ENCODE measurements at regions not wholly inside any gene's neighbourhood (a gene's known extent, or its start where the extent isn't known, plus 50 kb on each side); places are given as distances from the start of the nearest gene placed in this dataset.
A peak's percentile ranks its signal among the peaks of the same experiment; 100 is the strongest.

DNA sequence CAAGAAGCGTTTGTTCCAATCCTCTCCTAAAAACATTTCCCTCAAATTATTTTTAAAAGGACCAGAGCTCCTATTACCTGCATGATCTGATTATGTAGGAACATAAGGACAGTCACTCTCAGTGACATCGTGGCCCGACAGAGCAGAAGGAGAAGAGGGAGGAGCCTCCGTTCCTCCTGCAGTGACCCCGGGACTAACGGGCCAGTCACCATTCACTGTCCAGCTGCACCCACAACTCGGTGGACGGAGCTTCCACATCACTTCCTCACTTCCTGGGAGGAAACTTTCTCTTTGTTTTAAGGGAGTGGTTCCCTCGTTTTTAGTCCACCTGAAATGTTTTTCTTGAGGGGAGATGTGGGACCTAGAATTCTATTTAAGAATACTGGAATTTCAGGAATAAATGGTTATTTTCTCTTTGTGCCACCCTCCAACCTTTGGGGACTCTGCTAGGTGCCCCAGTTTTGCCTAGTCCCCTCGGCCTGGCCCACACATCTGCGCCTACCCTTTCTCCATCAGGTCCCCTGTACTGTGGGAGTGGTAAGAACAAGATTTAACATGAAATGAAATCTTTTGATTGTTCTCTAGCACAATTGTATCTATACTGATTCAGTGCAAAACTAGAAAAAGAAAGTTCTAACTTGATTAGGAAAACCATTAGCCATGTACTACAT lies 173.5 kb upstream of the RNF32 start:
- 53 to 61% methylated on average over 11 of the region's 11 CpGs for WGBS, 2 donors

DNA sequence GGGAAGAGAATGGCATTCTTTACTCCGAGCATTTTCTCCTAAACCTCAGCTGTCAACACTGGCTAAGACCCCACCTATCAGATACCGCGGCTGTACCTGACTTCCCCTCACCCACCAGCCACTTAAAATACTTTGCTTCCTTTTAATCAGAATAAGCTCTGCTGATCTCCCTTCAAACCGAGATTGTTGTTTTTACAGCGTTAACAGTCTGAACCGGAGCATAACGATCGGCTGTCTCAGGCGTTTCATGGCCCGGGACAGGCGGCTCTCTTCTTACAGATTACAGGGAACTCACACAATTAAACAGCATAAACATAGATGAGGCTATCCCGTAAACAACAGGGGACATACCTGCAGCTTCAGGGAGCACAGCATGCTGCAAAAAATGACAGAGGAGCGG lies 174.3 kb upstream of the RNF32 start:
- H3K4me3 ChIP-seq: peak overlapping the region in 1 of 4 donors; percentile 0
- no peaks in the 10 kb centered on the region for H3K36me3 ChIP-seq
- TF ChIP-seq POLR2A (IDR thresholded peaks at IDR 0.05) (no peak), EP300 (IDR thresholded peaks at IDR 0.05) (no peak), POLR2AphosphoS5 (IDR thresholded peaks at IDR 0.05) (no peak)
- TF ChIP-seq, protein P1, sequence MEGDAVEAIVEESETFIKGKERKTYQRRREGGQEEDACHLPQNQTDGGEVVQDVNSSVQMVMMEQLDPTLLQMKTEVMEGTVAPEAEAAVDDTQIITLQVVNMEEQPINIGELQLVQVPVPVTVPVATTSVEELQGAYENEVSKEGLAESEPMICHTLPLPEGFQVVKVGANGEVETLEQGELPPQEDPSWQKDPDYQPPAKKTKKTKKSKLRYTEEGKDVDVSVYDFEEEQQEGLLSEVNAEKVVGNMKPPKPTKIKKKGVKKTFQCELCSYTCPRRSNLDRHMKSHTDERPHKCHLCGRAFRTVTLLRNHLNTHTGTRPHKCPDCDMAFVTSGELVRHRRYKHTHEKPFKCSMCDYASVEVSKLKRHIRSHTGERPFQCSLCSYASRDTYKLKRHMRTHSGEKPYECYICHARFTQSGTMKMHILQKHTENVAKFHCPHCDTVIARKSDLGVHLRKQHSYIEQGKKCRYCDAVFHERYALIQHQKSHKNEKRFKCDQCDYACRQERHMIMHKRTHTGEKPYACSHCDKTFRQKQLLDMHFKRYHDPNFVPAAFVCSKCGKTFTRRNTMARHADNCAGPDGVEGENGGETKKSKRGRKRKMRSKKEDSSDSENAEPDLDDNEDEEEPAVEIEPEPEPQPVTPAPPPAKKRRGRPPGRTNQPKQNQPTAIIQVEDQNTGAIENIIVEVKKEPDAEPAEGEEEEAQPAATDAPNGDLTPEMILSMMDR (IDR thresholded peaks at IDR 0.05): no peak
- no peak for ATAC-seq (ENCODE audit: low FRiP score in 2 of 2)
- no peaks in the 10 kb centered on the region for H3K9me3 ChIP-seq
- H3K27me3 ChIP-seq: no peaks in the 10 kb centered on the region
- DNase-seq: no peak
- H3K4me1 ChIP-seq: no peaks in the 10 kb centered on the region
- no peak overlapping the region for H3K27ac ChIP-seq
- WGBS, 2 donors: 34 to 35% methylated on average over 13 of the region's 13 CpGs

More for the DNA sequence above, 173.5 kb upstream of the RNF32 start:
- Histone ChIP-seq H3K27ac (no peak overlapping the region), H3K9me3 (no peaks in the 10 kb centered on the region), H3K36me3 (no peaks in the 10 kb centered on the region), H3K4me3 (no peak overlapping the region), H3K27me3 (no peaks in the 10 kb centered on the region), H3K4me1 (no peaks in the 10 kb centered on the region)
- ATAC-seq (ENCODE audit: low FRiP score in 2 of 2) (no peak), DNase-seq (no peak)
- TF ChIP-seq, protein P1 (IDR thresholded peaks at IDR 0.05): no peak
- TF ChIP-seq POLR2A (IDR thresholded peaks at IDR 0.05) (no peak), EP300 (IDR thresholded peaks at IDR 0.05) (no peak), POLR2AphosphoS5 (IDR thresholded peaks at IDR 0.05) (no peak)

DNA sequence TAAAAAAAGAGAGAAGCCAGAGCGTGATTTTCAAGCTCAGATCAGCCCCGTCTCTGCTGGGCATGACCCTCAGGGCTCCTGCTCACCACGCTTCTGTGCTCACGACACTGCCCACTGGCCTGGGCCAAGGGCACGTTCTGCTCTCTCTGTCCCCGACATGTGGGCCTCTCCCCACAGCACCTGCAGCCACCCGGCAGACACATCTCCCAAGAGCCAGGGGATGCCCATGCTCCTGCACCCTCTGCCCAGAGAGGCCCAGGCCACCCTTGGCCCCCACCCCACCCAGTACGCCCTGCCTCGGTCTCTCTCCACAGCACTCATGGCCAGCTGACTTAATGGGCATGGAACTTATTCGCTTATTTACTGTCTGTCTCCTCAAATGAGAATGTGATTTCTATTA lies 175.4 kb upstream of the RNF32 start:
- ATAC-seq (ENCODE audit: low FRiP score in 2 of 2): no peak

DNA sequence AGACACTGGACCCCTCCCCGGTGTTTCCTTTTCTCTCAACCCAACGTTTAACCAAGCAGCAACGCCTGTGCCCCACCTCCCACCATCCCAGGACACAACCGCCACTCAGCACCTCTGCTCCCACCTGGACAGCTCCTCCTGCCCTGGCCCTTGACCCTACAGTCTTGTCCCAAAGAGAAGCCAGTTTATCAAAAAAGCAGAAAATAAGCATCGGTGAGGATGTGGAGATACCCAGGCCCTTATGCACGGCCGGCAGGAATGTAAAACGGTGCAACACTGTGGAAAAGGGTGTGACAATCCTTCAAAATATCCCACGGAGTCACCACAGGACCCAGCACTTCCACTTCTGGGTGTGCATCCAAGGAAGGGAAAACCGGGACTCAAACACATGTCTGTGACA lies 176.2 kb upstream of the RNF32 start:
- no peaks in the 10 kb centered on the region for H3K9me3 ChIP-seq
- DNase-seq: no peak
- no peaks in the 10 kb centered on the region for H3K36me3 ChIP-seq
- H3K27me3 ChIP-seq: no peaks in the 10 kb centered on the region
- TF ChIP-seq POLR2A (IDR thresholded peaks at IDR 0.05): no peak
- no peak for TF ChIP-seq EP300 (IDR thresholded peaks at IDR 0.05)
- no peak for TF ChIP-seq POLR2AphosphoS5 (IDR thresholded peaks at IDR 0.05)
- TF ChIP-seq, protein P1 (IDR thresholded peaks at IDR 0.05): no peak
- no peak overlapping the region for H3K27ac ChIP-seq
- no peaks in the 10 kb centered on the region for H3K4me1 ChIP-seq
- H3K4me3 ChIP-seq: no peak overlapping the region
- ATAC-seq (ENCODE audit: low FRiP score in 2 of 2): no peak
- WGBS, 2 donors: 76 to 84% methylated on average over 10 of the region's 10 CpGs

More for the DNA sequence above, 175.4 kb upstream of the RNF32 start:
- 91 to 93% methylated on average over 10 of the region's 10 CpGs for WGBS, 2 donors
- H3K27ac ChIP-seq: no peak overlapping the region
- H3K4me1 ChIP-seq: no peaks in the 10 kb centered on the region
- TF ChIP-seq, protein P1 (IDR thresholded peaks at IDR 0.05): no peak
- TF ChIP-seq EP300 (IDR thresholded peaks at IDR 0.05) (no peak), POLR2A (IDR thresholded peaks at IDR 0.05) (no peak), POLR2AphosphoS5 (IDR thresholded peaks at IDR 0.05) (no peak)
- H3K4me3 ChIP-seq: no peak overlapping the region
- H3K9me3 ChIP-seq: no peaks in the 10 kb centered on the region
- DNase-seq: peak in 1 of 2 donors; percentile 49
- no peaks in the 10 kb centered on the region for H3K27me3 ChIP-seq
- no peaks in the 10 kb centered on the region for H3K36me3 ChIP-seq

DNA sequence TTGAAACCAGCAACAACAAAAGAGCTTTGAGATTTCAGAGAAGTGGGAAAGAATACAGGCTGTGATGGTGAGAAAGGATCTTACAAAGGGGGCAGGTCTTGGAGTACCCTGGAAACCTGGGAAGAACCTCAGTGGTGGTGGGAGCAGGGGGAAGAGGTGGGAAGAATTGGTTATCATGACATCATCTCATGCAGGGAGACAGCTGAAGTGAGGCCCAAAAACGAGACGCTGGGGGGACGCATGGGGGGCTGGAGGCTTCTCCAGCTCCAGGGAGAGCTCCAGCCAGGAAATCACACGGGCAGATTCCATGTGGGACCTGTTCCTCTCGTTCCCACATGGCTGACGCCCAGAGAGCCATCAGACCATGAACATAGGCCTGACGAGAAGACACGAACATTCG lies 177.3 kb upstream of the RNF32 start:
- 63 to 68% methylated on average over 9 of the region's 9 CpGs for WGBS, 2 donors
- Histone ChIP-seq H3K27ac (no peak overlapping the region), H3K36me3 (no peaks in the 10 kb centered on the region), H3K27me3 (no peaks in the 10 kb centered on the region), H3K4me1 (no peaks in the 10 kb centered on the region), H3K9me3 (no peaks in the 10 kb centered on the region), H3K4me3 (no peak overlapping the region)
- DNase-seq (no peak), ATAC-seq (ENCODE audit: low FRiP score in 2 of 2) (no peak)
- TF ChIP-seq POLR2AphosphoS5 (IDR thresholded peaks at IDR 0.05) (no peak), POLR2A (IDR thresholded peaks at IDR 0.05) (no peak), EP300 (IDR thresholded peaks at IDR 0.05) (no peak)
- TF ChIP-seq, protein P1 (IDR thresholded peaks at IDR 0.05): no peak

Measured in upper lobe of left lung (tissue), 6 donors.